Activated CD4-positive, alpha-beta T cell treated with anti-CD3 and anti-CD28 coated beads, Interleukin-2, amount 10 ng/mL, durations not matched to agents 7 days and 5 days (primary cell): ENCODE measurements at regions not wholly inside any gene's neighbourhood (a gene's known extent, or its start where the extent isn't known, plus 50 kb on each side); places are given as distances from the start of the nearest gene placed in this dataset.

Source experiments
- CTCF ChIA-PET: fragments of 350-600 bp; sonication (Branson Sonifier 250); formaldehyde crosslinking; loops from one replicate; lab custom pipeline; 2021; ENCODE audit warnings: antibody characterized with exemption; lab: Charles Lee
- POLR2A ChIA-PET: fragments of 350-600 bp; sonication (Branson Sonifier 250); formaldehyde crosslinking; loops from one replicate; lab custom pipeline; 2021; ENCODE audit warnings: antibody characterized with exemption; lab: Charles Lee
- DNase-seq: peaks from one replicate; pipeline ENCODE4 v3.0.0-alpha.2; 2020
- H3K27ac Mint-ChIP-seq: one replicate; pipeline ENCODE4 v1.8.0; 2021; ENCODE audit warnings: mild to moderate bottlenecking, moderate library complexity, mixed read lengths
- H3K27me3 Mint-ChIP-seq: one replicate; pipeline ENCODE4 v1.8.0; 2021; ENCODE audit warnings: mixed read lengths
- H3K36me3 Mint-ChIP-seq: one replicate; pipeline ENCODE4 v1.8.0; 2021; ENCODE audit warnings: low read depth, mixed read lengths
- H3K4me1 Mint-ChIP-seq: one replicate; pipeline ENCODE4 v1.8.0; 2021; ENCODE audit warnings: mixed read lengths
- H3K4me3 Mint-ChIP-seq: one replicate; pipeline ENCODE4 v1.8.0; 2021; ENCODE audit warnings: mild to moderate bottlenecking, moderate library complexity, mixed read lengths
- H3K9me3 Mint-ChIP-seq: one replicate; pipeline ENCODE4 v1.8.0; 2021; ENCODE audit warnings: mixed read lengths

GRCh38 chr6:144335311-144335861 lies 50.3 kb downstream of the UTRN start:
- Mint-ChIP-seq H3K4me1 (peaks cover 55% of the 10 kb centered on the region), H3K27me3 (no peaks in the 10 kb centered on the region), H3K4me3 (peak overlapping the region; percentile 62), H3K36me3 (no peaks in the 10 kb centered on the region), H3K9me3 (no peaks in the 10 kb centered on the region), H3K27ac (peak overlapping the region; percentile 89)
- DNase-seq = no peak
- ChIA-PET CTCF (interaction anchor here (1.2 to 1.6 kb wide), 3 partner anchors 14 to 24 kb away, joined by 3 to 4 read pairs (median 3); no protein-coding TSS in a partner anchor), POLR2A (no interaction called here)

GRCh38 chr6:144335914-144336313 lies 50.8 kb downstream of the UTRN start:
- ChIA-PET POLR2A (no interaction called here), CTCF (interaction anchor here (0.7 to 1.6 kb wide), 3 partner anchors 14 to 890 kb away, joined by 3 to 4 read pairs (median 3); no protein-coding TSS in a partner anchor)
- Mint-ChIP-seq H3K9me3 (no peaks in the 10 kb centered on the region), H3K36me3 (no peaks in the 10 kb centered on the region), H3K4me3 (peak overlapping the region; percentile 62), H3K27ac (peak overlapping the region; percentile 89), H3K4me1 (peaks cover 57% of the 10 kb centered on the region), H3K27me3 (no peaks in the 10 kb centered on the region)
- no peak for DNase-seq

GRCh38 chr6:144336900-144337299 lies 51.8 kb downstream of the UTRN start:
- H3K36me3 Mint-ChIP-seq = no peaks in the 10 kb centered on the region
- H3K9me3 Mint-ChIP-seq = no peaks in the 10 kb centered on the region
- no peaks in the 10 kb centered on the region for H3K27me3 Mint-ChIP-seq
- no peak overlapping the region for H3K4me3 Mint-ChIP-seq
- H3K27ac Mint-ChIP-seq = peak overlapping the region; percentile 39
- DNase-seq = no peak
- CTCF ChIA-PET = interaction anchor here (0.9 to 1.6 kb wide), 4 partner anchors 10 to 86 kb away, joined by 3 to 4 read pairs (median 4); no protein-coding TSS in a partner anchor
- POLR2A ChIA-PET = no interaction called here
- peaks cover 67% of the 10 kb centered on the region for H3K4me1 Mint-ChIP-seq

DNA sequence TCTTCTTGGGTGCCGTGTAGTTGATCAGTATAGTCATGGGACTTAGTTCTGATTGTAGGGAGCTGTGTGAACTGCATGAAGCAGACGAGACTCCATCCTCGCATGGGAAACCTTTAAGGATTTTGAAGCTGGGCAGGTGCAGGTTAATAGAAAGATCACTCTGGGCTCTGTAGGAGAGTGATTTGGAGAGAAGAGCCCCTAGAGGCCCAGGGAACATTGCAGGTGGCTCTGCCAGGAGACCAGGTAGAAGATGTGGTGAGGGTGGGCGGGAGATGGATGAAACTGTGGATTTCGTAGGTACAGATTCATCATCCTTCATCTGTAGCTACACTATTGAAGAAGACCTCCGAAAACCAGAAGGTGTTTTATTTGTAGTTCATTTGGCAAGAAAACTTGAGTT lies 53.3 kb downstream of the UTRN start:
- no peaks in the 10 kb centered on the region for H3K9me3 Mint-ChIP-seq
- POLR2A ChIA-PET = no interaction called here
- H3K4me1 Mint-ChIP-seq = peaks cover 78% of the 10 kb centered on the region
- no peaks in the 10 kb centered on the region for H3K36me3 Mint-ChIP-seq
- no peaks in the 10 kb centered on the region for H3K27me3 Mint-ChIP-seq
- no peak overlapping the region for H3K4me3 Mint-ChIP-seq
- DNase-seq = no peak
- CTCF ChIA-PET = interaction anchor here (1.0 kb wide), 1 partner anchor 153 kb away, joined by 3 read pairs; no protein-coding TSS in a partner anchor
- peak overlapping the region; percentile 39 for H3K27ac Mint-ChIP-seq

DNA sequence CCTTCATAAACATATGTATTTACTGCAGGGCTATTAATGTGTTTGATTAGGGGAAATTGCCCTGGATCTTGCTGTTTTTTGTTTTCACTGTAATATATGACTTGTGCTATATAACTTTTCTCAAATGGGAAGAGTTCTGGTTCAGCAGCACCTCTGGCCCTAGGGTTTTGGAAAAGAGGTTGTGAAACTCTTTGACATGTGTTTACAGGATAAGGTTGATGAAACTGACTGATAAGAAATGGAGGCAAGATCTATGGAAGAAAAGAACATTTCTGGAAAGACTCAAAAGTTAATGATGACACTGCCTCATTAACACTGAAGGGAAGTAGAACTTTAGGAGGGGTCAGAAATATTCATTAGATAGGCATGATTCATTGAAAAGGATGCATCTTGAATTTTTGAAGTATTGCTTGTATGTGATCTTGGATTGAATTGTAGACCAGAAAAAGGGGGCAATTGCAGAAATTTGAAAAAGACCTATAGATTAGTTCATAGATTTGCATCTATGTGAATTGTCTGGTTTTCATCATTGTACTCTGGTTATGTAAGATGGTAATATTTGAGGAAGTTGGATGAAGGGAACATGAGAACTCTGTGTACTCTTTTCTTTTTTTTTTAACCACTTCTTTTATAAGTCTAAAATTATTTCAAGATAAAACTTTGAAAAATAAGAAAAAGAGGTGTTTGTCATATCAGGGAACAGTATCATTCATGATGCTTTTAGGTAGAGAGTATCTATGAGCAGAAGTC lies 54.0 kb downstream of the UTRN start:
- Mint-ChIP-seq H3K4me3 (no peak overlapping the region), H3K36me3 (no peaks in the 10 kb centered on the region), H3K27ac (no peak overlapping the region), H3K27me3 (no peaks in the 10 kb centered on the region), H3K4me1 (peaks cover 77% of the 10 kb centered on the region), H3K9me3 (no peaks in the 10 kb centered on the region)
- DNase-seq = no peak
- CTCF ChIA-PET = interaction anchor here (1.0 kb wide), 1 partner anchor 153 kb away, joined by 3 read pairs; no protein-coding TSS in a partner anchor
- POLR2A ChIA-PET = interaction anchor here (0.7 kb wide), 1 partner anchor 60 kb away, joined by 5 read pairs; no protein-coding TSS in a partner anchor

- ChIA-PET POLR2A (interaction anchor here (0.7 kb wide), 1 partner anchor 61 kb away, joined by 5 read pairs; no protein-coding TSS in a partner anchor), CTCF (interaction anchor here (0.8 kb wide), 1 partner anchor 19 kb away, joined by 3 read pairs; no protein-coding TSS in a partner anchor)
- no peak for DNase-seq
- H3K4me1 Mint-ChIP-seq = peaks cover 70% of the 10 kb centered on the region
- H3K27ac Mint-ChIP-seq = no peak overlapping the region
- no peaks in the 10 kb centered on the region for H3K27me3 Mint-ChIP-seq
- no peaks in the 10 kb centered on the region for H3K9me3 Mint-ChIP-seq
- peaks cover 6% of the 10 kb centered on the region for H3K36me3 Mint-ChIP-seq
- no peak overlapping the region for H3K4me3 Mint-ChIP-seq
Measured at GRCh38 chr6:144339859-144340452, 54.8 kb downstream of the UTRN start.

DNA sequence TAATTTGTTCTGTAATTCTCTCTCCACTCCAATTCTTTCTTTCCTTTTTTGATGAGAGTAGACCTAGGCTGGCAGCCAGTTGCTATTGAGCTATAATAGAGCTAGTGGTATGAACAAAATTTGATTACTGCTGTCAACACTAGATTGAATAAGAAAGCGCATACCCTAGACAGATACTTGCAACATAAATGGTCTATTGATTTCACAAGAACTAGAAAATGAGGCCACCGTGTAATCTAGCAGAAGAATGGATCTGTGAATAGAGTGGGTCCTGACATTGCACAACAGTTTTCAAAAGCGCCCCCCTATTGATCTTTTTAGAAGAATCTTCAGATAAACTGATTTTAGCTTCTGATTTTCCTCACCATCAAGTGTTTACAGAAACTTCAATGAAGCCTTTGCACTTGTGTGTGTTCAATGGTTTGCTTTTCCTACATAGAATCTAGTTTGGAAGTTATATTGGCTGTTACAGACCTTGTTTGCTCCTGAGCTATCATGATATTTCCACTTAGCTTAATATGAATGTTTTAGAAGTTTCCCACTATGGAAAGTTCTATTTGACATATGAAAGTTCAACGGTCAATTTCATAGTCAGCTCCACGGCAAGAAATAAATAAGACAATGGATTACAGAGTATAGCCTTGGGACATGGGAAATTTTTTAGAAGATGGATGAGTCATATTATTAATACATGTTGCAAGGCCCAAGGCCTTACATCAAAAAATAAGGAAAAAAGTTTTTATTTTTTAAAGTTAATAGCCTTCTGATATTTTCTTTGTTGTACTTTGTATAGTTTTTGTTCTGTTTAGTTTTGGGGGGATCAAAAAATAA lies 55.6 kb downstream of the UTRN start:
- POLR2A ChIA-PET = no interaction called here
- H3K4me1 Mint-ChIP-seq = peaks cover 70% of the 10 kb centered on the region
- CTCF ChIA-PET = interaction anchor here (0.8 kb wide), 1 partner anchor 20 kb away, joined by 3 read pairs; no protein-coding TSS in a partner anchor
- no peak overlapping the region for H3K4me3 Mint-ChIP-seq
- no peak overlapping the region for H3K27ac Mint-ChIP-seq
- no peaks in the 10 kb centered on the region for H3K9me3 Mint-ChIP-seq
- peaks cover 10% of the 10 kb centered on the region for H3K36me3 Mint-ChIP-seq
- no peaks in the 10 kb centered on the region for H3K27me3 Mint-ChIP-seq
- DNase-seq = no peak

DNA sequence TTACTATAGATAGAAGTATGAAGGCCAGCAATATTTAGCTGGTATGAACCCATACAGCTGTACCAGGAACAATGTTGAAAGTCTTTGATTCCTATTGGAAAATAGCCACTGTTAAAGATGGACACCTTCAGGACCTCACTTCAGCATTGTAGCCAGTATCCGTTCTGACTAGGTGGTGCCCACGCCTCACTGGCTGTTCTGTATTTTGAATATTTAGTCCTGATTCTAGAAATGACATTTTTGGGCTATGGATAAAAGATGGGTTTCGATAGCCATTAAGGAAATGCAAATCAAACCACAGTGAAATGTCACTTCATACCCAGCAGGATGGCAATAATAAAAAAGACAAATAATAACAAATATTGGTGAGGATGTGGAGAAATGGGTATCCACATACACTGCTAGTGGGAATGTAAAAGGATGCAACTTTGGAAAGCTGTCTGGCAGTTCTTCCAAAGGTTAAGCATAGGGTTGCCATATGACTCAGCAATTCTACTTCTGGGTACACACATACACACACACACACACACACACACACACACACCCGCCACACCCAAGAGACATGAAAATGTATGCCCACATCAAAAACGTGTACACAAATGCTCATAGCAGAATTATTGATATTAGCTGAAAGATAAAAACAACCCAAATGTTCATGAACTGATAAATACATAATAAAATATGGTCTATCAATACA lies 56.8 kb downstream of the UTRN start:
- no peaks in the 10 kb centered on the region for H3K27me3 Mint-ChIP-seq
- POLR2A ChIA-PET = no interaction called here
- DNase-seq = no peak
- CTCF ChIA-PET = interaction anchor here (1.0 kb wide), 1 partner anchor 28 kb away, joined by 3 read pairs; no protein-coding TSS in a partner anchor
- peak overlapping the region; percentile 37 for H3K27ac Mint-ChIP-seq
- peaks cover 13% of the 10 kb centered on the region for H3K36me3 Mint-ChIP-seq
- H3K4me1 Mint-ChIP-seq = peaks cover 63% of the 10 kb centered on the region
- H3K9me3 Mint-ChIP-seq = no peaks in the 10 kb centered on the region
- no peak overlapping the region for H3K4me3 Mint-ChIP-seq

DNA sequence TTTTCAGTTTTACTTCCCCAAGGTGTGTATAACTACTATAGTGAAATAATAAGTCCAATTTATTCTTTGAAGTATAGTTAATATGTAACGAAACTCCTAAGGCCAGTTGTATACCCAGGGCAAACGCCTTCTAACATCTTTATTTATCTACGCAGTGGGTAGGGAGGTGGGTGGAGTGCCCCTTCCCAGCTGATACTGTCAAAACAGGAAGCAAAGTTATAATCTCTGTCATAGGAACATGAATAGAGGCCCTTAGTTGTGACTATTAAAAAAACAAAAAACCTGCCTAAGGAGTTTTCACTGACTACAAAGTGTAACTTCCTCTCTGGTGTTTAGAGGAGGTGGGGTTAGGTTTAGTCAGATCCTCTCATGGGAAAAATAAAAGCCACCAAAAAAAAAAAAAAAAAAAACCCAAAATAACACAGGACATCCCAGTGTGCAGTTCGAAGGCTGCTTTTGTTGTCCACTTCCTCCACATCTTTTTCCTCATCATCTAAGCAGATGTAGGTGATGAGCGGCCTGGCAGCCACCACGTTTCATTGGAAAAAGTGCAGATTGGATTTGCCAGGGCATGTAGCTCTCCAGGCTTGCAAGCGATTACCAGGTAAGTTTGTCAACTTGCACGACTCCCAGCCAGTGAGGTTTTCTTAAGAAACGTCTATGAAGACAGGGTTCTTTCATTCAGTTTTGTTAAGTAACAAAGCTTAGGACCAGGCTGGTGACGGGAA lies 58.7 kb downstream of the UTRN start:
- ChIA-PET CTCF (interaction anchor here (1.4 to 2.6 kb wide), 2 partner anchors 39 to 127 kb away, joined by 3 to 8 read pairs; no protein-coding TSS in a partner anchor), POLR2A (no interaction called here)
- Mint-ChIP-seq H3K9me3 (peaks cover 4% of the 10 kb centered on the region), H3K4me1 (peaks cover 64% of the 10 kb centered on the region), H3K4me3 (peak overlapping the region; percentile 87), H3K27me3 (no peaks in the 10 kb centered on the region), H3K36me3 (peaks cover 27% of the 10 kb centered on the region), H3K27ac (peak overlapping the region; percentile 93)
- peak; percentile 63 for DNase-seq

DNA sequence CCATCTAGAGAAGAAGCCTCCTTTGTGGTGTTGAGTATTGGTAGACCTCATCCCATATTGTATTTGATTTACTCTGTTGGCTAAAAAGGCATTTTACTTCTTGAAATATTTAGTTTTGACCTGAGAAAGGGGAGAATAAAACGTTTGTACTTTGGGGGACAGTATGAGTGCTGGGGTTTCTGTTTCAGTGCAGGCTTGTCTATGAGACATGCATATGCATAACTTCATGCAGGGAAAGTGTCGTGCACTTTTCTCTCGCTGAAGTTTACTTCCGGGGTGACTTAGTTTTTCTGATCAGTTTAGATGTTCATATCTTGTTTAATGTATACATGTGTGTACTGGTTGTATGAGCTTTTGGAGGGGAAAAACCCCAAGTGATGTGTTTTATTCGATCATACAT lies 59.5 kb downstream of the UTRN start:
- DNase-seq = peak; percentile 62
- Mint-ChIP-seq H3K27me3 (no peaks in the 10 kb centered on the region), H3K9me3 (peaks cover 4% of the 10 kb centered on the region), H3K27ac (peak overlapping the region; percentile 93), H3K36me3 (peaks cover 32% of the 10 kb centered on the region), H3K4me1 (peaks cover 67% of the 10 kb centered on the region), H3K4me3 (peak overlapping the region; percentile 87)
- POLR2A ChIA-PET = interaction anchor here (0.6 kb wide), 1 partner anchor 8 kb away, joined by 6 read pairs; no protein-coding TSS in a partner anchor
- CTCF ChIA-PET = interaction anchor here (0.9 to 2.6 kb wide), 3 partner anchors 39 to 128 kb away, joined by 3 to 8 read pairs (median 3); no protein-coding TSS in a partner anchor

DNA sequence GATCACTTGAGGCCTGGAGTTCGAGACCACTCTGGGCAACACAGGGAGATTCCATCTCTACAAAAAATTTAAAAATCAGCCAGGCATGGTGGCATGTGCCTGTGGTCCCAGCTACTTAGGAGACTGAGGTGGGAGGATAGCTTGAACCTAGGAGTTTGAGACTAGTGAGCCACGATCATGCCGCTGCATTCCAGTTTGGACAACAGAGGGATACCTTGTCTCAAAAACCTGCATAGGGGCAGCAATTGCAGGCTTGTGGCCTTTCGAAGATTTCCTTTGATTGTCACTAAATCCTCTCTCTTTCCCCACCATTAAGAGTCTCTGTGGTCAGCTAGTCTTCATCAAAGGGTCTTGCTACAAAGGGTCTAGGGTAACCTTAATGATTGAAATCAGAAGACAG lies 60.3 kb downstream of the UTRN start:
- DNase-seq = no peak
- ChIA-PET CTCF (interaction anchor here (0.9 to 2.6 kb wide), 4 partner anchors 11 to 114 kb away, joined by 3 to 8 read pairs (median 3); no protein-coding TSS in a partner anchor), POLR2A (no interaction called here)
- H3K4me1 Mint-ChIP-seq = peaks cover 72% of the 10 kb centered on the region
- no peaks in the 10 kb centered on the region for H3K27me3 Mint-ChIP-seq
- peak overlapping the region; percentile 87 for H3K4me3 Mint-ChIP-seq
- peak overlapping the region; percentile 93 for H3K27ac Mint-ChIP-seq
- peaks cover 4% of the 10 kb centered on the region for H3K9me3 Mint-ChIP-seq
- H3K36me3 Mint-ChIP-seq = peaks cover 36% of the 10 kb centered on the region
